ENCODE measurements at regions not wholly inside any gene's neighbourhood (a gene's known extent, or its start where the extent isn't known, plus 50 kb on each side); places are given as distances from the start of the nearest gene placed in this dataset.

DNA sequence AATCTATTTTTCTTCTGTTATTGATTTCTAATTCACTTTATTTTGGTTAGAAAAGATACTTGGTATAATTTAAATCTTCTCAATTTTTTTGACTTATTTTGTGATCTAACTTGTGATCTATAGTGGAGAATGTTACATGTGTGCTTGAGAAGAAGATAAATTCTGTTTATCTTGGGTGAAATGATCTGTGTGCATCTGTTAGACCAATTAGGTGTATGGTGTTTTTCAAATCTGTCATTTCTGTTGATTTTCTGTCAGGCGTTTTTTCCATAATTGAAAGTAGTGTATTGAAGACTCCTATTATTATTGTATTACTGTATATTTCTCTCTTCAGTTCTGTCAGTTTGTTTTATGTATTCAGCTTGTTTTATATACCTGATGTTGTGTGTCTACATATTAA lies 1668.3 kb downstream of the PLA2G4A start:
- FAIRE-seq, result no peak

- FAIRE-seq, result no peak
These were observed 1670.9 kb downstream of the PLA2G4A start for GRCh38 chr1:188499690-188500089.

GRCh38 chr1:188514917-188515316 lies 1686.2 kb downstream of the PLA2G4A start:
- no peak for FAIRE-seq

GRCh38 chr1:188517139-188517538 lies 1688.4 kb downstream of the PLA2G4A start:
- FAIRE-seq, result no peak

GRCh38 chr1:188551176-188551575 lies 1722.4 kb downstream of the PLA2G4A start:
- no peak for FAIRE-seq

DNA sequence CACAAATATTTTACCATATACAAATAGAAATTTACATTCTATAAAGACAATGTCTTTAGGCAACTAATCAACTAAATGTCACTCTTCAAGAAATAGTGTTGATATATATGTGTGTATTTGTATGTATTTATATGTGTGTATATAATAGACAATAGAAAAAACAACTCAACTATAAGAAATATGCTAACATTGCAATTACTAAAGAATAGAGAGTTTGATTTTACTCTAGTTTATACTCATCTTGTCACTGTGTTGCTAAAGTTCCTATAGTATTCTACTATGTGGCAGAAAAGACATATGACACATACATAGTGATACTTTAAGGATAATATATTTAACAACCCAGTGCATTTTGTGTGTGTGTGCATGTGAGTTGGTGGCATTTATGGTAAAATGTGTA lies 1728.3 kb downstream of the PLA2G4A start:
- no peak for FAIRE-seq

DNA sequence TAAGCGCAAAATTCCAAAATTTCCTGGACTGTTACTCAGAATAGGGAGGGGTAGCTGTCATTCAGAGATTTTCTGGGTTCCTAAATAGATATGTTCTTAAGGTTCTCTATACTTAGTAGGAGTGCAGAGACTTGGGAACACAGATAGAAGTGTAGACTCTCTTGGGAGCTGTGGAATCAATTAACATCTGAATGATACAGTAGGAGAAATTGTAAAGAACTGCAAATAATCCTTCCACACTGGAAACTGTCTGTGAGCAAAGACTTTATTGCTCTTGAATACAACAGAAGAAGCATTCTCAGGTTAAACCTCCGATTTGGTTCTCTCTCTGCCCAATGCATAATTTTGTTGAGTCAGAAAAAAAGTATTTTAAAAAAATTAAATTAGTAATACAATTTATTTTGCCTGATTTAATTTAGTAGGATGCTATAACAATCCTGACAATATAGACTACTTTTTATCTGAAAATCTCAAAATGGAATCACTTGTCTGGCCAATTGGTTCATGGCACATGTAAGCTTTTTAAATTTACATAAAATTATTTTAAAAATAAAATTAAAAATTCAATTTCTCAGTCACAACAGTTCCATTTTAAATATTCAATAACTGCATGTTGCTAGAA lies 1754.3 kb downstream of the PLA2G4A start:
- no peak for FAIRE-seq

DNA sequence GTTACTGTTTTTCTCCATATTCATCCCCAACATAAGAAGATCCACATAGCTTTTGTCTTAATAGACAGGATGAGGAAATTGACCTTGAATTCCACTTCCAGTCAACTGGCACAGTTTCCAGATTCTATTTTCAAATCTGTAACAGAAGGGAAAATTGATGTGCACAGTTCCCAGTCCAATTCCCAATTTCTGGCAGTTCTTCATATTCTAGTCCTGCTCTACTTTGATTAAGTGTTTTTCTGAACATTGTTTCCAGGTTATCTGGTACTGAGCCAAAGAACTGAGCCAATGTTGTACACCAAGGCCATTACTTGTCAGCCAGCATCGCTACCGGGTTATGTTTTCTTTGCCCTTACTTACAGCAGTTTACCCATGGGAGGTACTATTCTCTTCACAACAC lies 1755.4 kb downstream of the PLA2G4A start:
- no peak for FAIRE-seq

GRCh38 chr1:188590641-188591040 lies 1761.9 kb downstream of the PLA2G4A start:
- no peak for FAIRE-seq

DNA sequence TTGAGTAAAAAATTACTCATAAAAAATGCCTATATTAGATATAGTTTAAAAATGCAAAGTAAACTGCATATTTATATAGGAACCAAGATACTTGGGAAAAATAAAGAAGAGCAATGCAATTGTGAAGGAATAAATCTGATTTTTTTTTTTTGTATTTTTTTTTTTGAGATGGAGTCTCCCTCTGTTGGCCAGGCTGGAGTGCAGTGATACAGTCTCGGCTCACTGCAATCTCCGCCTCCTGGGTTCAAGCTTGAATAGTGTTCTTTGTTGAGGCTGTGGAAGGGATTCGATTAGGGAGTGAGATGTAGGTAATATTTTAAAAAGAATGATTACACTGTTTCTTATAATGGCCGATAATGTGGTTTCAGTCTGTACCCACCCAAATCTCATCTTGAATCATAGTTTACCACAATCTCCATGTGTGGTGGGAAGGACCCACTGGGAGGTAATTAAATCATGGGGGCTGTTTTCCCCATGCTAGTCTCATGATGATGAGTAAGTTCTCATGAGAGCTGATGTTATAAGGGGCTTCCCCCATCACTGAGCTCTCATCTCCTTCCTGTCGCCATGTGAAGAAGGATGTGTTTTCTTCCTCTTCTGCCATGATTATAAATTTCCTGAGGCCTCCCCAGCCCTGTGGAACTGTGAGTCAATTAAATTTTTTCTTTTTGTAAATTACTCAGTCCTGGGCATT lies 1765.9 kb downstream of the PLA2G4A start:
- no peak for FAIRE-seq

- no peak for FAIRE-seq
These were observed 1770.6 kb downstream of the PLA2G4A start for GRCh38 chr1:188599313-188599712.

GRCh38 chr1:188611432-188611831 lies 1782.7 kb downstream of the PLA2G4A start:
- no peak for FAIRE-seq

DNA sequence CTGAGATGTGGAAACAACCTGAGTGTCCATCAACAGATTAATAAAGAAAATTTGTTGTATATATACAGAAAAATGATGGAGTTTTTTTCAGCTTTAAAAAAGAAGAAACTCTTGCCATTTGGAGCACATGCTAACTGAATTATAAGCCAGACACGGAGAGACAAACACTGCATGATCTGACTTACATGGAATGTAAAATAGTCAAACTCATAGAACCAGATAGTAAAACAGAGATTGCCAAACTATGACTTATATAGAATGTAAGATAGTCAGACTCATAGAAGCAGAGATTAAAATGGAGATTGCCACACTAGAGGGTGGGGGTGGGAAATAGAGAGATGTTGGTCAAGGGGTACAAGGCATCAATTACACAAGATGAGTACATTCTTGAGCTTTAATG lies 1786.6 kb downstream of the PLA2G4A start:
- no peak for FAIRE-seq

DNA sequence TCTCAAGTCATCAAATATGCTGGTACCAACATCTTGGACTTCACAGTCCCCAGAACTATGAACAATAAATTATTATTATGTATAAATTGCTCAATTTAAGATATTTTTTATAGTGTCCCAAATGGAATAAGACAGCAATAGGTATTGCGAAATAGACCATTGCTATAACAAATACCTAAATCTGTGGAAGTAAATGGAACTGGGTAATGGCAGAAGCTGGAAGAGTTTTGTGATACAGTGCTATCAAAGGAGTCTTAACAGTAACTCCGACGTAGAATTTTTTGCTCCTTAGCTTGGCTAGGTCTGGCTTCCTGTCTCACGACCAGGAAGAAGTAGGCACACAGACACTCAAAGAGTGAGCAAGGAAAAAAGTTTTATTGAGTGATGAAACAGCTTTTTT lies 1791.5 kb downstream of the PLA2G4A start:
- FAIRE-seq, result no peak

GRCh38 chr1:188641566-188642211 lies 1812.9 kb downstream of the PLA2G4A start:
- no peak for FAIRE-seq

DNA sequence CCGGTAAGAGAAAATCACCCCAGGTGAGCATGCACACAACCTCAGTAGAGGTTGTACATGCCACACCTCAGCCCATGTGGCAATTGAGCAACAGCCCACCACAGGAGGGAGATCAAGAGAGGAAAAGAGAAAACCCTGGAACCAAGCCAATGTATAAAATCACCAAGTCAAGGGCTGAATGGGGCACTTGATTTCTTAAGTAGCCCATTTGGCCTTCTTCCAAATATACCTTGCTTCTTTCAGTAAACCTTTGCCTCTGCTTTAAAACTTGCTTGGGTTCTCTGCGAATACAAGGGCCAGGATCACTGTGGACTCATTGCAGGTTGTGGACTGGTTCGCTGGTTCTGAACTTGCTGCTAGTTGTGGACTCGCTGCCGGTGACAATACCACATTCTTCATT lies 1814.0 kb downstream of the PLA2G4A start:
- FAIRE-seq, result no peak

DNA sequence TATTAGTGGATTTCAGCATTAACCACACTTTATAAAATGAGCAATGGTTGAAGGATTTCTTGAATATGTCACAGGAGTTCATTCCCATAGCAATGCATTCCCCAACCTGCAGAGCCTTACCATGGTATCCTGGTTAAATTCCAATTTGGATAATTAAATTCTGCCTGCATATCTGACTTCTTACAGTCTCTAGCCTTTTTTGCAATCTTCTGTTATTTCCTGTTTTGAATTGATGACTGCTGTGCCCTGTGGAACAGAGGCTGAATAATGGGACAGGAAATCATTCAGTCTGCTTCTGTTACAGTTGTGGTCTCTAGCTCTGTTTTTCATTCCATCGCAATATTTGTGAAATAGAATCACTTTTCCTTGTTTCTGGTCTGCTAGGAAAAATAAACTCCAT lies 1823.9 kb downstream of the PLA2G4A start:
- no peak for FAIRE-seq

DNA sequence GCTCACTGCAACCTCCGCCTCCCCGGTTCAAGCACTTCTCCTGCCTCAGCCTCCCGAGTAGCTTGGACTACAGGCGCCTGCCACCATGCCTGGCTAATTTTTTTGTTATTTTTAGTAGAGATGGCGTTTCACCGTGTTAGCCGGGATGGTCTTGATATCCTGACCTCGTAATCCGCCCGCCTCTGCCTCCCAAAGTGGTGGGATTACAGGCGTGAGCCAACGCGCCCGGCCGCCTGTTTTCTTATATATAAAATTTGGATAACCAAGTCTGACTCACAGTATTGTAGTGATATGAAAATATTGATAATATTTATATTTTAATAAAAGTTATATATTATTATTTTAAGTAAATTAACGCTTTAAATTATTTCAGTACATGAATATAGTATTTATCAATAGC lies 1821.7 kb downstream of the BRINP3 start:
- peak; percentile 71 for FAIRE-seq

DNA sequence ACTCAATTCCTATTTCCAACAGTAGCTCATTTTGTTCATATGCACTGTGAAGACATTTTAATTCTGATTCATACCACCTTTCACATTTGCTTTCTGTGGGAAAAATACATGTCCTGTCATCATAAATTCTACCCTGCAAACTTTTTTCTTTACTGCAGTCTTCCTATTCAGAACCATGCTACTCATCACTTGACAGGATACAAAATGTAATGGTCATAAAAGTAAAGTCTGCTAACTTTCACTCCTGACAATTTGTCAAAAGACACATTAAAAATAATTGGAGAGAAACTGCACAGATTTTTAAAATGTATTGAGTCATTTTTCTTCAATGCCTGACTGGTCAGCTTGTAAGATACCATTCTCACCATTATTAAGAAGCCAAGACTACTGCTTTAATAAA lies 1817.1 kb downstream of the BRINP3 start:
- no peak for FAIRE-seq

DNA sequence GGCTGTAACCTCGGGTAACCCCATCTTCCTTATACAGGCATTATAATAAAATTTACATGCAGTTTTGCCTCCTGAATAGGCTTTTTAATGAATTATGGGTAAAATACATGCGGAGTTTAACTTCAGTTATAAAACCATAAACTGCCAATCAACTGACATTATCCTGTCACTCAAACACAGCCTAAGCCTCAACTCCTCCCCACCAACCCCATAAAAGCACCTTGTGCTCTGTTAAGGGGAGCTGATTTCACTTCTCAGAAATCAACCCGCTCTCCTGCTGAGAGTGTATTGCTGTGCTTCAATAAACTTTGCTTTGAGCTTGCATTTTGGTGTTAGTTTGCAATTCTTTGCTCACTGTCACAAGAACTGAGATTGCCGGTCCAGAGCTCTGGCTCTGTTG lies 1812.2 kb downstream of the BRINP3 start:
- no peak for FAIRE-seq

DNA sequence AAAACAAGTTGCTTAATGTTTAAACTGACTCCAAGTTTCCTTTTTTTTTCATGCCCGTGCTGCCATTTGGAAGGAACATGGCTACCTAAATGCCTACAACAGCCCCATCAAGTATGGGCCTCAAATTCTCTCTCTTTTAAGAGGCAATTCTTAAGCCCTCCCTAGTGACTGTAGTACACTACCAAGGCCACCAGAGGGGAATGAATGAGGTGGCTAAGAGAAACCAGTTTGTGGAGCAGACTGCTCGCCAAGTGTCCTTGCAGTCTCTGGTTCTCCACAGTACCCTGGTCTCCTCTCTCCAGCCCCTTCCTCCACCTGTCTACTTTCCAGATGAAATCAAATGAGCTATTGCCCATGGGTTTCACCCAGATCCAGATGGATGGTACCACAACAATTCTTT lies 1809.6 kb downstream of the BRINP3 start:
- no peak for FAIRE-seq

DNA sequence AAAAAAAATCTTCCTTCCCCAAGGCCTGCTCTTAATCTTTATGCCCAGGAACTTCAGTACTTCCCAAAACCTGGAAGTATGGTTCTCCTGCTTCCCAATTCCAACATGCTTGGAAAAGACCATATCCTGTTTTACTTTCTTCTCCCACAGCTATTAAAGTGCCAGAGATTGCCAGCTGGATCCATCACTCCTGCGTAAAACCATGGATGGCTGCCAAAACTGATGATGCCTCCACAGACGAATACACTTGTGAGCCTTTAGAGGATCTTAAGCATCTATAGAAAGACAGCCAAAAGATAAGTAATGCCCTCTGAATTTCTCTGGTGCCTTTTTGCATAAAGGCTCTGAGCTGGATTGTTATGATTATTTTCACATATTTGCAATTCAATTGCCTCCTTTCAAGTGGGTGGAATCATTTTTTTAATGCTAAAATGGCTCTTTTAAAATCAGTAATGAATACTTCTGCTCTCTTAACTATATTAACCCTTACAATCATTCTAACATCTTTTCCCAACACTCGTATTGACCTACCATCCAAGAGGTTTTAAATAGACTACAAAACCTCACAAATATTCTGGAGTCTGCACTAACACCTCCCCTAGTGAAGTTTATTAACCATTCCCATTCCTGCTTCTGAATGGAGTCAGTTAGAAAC lies 1807.8 kb downstream of the BRINP3 start:
- FAIRE-seq, result no peak

GRCh38 chr1:188670837-188671236 lies 1806.8 kb downstream of the BRINP3 start:
- FAIRE-seq, result no peak

- no peak for FAIRE-seq
These were observed 1805.5 kb downstream of the BRINP3 start for GRCh38 chr1:188672153-188672552.
